Osteoblast (primary cell): ENCODE measurements at regions not wholly inside any gene's neighbourhood (a gene's known extent, or its start where the extent isn't known, plus 50 kb on each side); places are given as distances from the start of the nearest gene placed in this dataset.

ENCODE experiments used
- DNase-seq: peaks from one replicate; pipeline ENCODE4 v3.0.0; 2011; ENCODE audit warnings: low spot score, mixed read lengths; ENCODE audit not compliant: insufficient read length; ENCODE audit errors: missing footprints
- H2AFZ ChIP-seq: 2 replicates; pipeline ENCODE4 v1.6.0; 2011; ENCODE audit warnings: mild to moderate bottlenecking, low read length
- H3K27ac ChIP-seq: 2 replicates; pipeline ENCODE4 v1.5.1; 2011; ENCODE audit warnings: mild to moderate bottlenecking, low read depth, low read length, moderate library complexity
- H3K27me3 ChIP-seq: 2 replicates; pipeline ENCODE4 v1.6.0; 2012; ENCODE audit warnings: mild to moderate bottlenecking, control low read depth, inconsistent platforms, low read length, moderate library complexity; ENCODE audit not compliant: insufficient read depth
- H3K36me3 ChIP-seq: 2 replicates; pipeline ENCODE4 v1.5.1; 2011; ENCODE audit warnings: mild to moderate bottlenecking, low read length, control low read depth, moderate library complexity; ENCODE audit not compliant: insufficient read depth
- H3K4me1 ChIP-seq: 2 replicates; pipeline ENCODE4 v1.5.1; 2011; ENCODE audit warnings: mild to moderate bottlenecking, low read length, control low read depth, moderate library complexity; ENCODE audit not compliant: insufficient read depth
- H3K4me2 ChIP-seq: 2 replicates; pipeline ENCODE4 v1.6.0; 2011; ENCODE audit warnings: mild to moderate bottlenecking, low read length; ENCODE audit not compliant: insufficient read depth
- H3K4me3 ChIP-seq: fragments of 200-600 bp; sonication (generic); 3 replicates; pipeline ENCODE4 v1.5.1; 2012; ENCODE audit warnings: mild to moderate bottlenecking, low read length, inconsistent platforms; ENCODE audit not compliant: insufficient read depth
- H3K79me2 ChIP-seq: 2 replicates; pipeline ENCODE4 v1.6.0; 2012; ENCODE audit warnings: mild to moderate bottlenecking, low read length, control low read depth, inconsistent platforms; ENCODE audit not compliant: insufficient read depth
- H3K9me3 ChIP-seq: 2 replicates; pipeline ENCODE4 v1.5.1; 2011; ENCODE audit warnings: low read depth, low read length, control low read depth
- H4K20me1 ChIP-seq: 2 replicates; pipeline ENCODE4 v1.6.0; 2012; ENCODE audit warnings: mild to moderate bottlenecking, low read length, control low read depth; ENCODE audit not compliant: insufficient read depth
- TF ChIP-seq, protein P1 (sequence below): IDR thresholded peaks from 2 replicates; pipeline ENCODE4 v1.5.1; 2011; ENCODE audit warnings: mild to moderate bottlenecking, low read depth, low read length, moderate library complexity; ENCODE audit errors: extremely low read depth

DNA sequence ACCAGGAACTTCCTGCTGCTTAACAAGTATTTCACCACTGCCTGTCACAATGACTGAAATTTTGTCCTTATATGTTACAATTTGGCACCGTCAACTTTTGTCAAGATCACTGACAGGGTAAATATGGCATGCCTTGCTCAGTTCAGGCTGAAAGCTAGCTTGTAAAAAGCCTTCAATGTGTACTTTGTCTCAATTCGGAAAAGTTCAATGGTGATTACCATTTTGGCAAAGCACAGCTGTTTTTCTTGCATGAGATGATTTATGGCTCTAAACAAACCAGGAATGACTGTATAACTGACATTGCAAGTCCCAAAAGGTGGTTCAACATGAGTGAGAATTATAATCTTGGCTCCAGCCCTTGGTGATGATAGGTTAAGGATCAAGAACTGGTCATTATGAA is 1255.2 kb downstream of the CNTNAP5 start:
- no peak overlapping the region for H3K4me2 ChIP-seq
- H3K4me1 ChIP-seq, result no peaks in the 10 kb centered on the region
- no peak for DNase-seq
- no peak overlapping the region for H2AFZ ChIP-seq
- TF ChIP-seq, protein P1, sequence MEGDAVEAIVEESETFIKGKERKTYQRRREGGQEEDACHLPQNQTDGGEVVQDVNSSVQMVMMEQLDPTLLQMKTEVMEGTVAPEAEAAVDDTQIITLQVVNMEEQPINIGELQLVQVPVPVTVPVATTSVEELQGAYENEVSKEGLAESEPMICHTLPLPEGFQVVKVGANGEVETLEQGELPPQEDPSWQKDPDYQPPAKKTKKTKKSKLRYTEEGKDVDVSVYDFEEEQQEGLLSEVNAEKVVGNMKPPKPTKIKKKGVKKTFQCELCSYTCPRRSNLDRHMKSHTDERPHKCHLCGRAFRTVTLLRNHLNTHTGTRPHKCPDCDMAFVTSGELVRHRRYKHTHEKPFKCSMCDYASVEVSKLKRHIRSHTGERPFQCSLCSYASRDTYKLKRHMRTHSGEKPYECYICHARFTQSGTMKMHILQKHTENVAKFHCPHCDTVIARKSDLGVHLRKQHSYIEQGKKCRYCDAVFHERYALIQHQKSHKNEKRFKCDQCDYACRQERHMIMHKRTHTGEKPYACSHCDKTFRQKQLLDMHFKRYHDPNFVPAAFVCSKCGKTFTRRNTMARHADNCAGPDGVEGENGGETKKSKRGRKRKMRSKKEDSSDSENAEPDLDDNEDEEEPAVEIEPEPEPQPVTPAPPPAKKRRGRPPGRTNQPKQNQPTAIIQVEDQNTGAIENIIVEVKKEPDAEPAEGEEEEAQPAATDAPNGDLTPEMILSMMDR, result no peak
- no peak overlapping the region for H3K4me3 ChIP-seq
- no peaks in the 10 kb centered on the region for H3K79me2 ChIP-seq
- no peaks in the 10 kb centered on the region for H3K9me3 ChIP-seq
- H4K20me1 ChIP-seq, result no peaks in the 10 kb centered on the region
- H3K36me3 ChIP-seq, result no peaks in the 10 kb centered on the region
- H3K27ac ChIP-seq, result no peak overlapping the region
- no peaks in the 10 kb centered on the region for H3K27me3 ChIP-seq

DNA sequence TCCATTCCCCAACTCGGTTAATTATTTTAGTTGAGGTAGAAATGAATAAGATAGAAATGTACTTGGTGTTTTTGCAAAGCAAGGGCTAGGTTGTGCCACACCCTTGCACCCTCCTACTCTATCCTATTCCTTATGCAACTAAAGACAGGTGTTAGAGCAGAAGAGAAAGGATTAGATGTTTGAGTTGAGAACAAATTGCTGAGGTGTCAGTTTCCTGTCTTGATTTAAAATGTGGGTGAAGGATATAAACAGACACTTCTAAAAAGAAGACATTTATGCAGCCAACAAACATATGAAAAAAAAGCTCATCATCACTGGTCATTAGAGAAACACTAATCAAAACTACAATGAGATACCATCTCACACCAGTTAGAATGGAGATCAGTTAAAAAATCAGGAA is 1256.2 kb downstream of the CNTNAP5 start:
- Histone ChIP-seq H3K4me3 (no peak overlapping the region), H4K20me1 (no peaks in the 10 kb centered on the region), H3K9me3 (no peaks in the 10 kb centered on the region), H3K27ac (no peak overlapping the region), H3K4me2 (no peak overlapping the region), H3K79me2 (no peaks in the 10 kb centered on the region), H2AFZ (no peak overlapping the region), H3K27me3 (no peaks in the 10 kb centered on the region), H3K4me1 (no peaks in the 10 kb centered on the region), H3K36me3 (no peaks in the 10 kb centered on the region)
- DNase-seq, result no peak
- TF ChIP-seq, protein P1, result no peak

DNA sequence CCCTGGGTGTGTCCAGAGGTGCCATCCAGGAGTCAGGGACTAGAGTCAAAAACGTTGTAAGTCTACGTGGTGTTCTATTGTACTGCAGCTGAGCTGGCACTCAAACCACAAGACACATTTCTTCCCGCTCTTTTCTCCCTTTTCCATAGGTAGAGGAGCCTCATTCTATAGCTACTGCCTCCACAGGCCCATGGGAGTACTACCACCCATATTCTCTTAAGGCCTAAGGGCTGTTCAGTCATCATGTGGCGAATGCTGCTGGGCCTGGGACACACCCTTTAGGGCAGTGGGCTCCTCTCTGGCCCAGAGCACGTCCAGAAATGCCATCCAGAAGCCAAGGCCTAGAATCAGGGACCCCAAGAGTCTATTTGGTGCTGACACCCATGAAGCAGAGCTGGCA is 1271.7 kb downstream of the CNTNAP5 start:
- Histone ChIP-seq H3K27ac (no peak overlapping the region), H3K27me3 (no peaks in the 10 kb centered on the region), H3K4me1 (no peaks in the 10 kb centered on the region), H4K20me1 (no peaks in the 10 kb centered on the region), H3K79me2 (no peaks in the 10 kb centered on the region), H3K4me3 (no peak overlapping the region), H3K4me2 (no peak overlapping the region), H3K36me3 (no peaks in the 10 kb centered on the region), H2AFZ (no peak overlapping the region), H3K9me3 (no peaks in the 10 kb centered on the region)
- TF ChIP-seq, protein P1, result no peak
- no peak for DNase-seq

DNA sequence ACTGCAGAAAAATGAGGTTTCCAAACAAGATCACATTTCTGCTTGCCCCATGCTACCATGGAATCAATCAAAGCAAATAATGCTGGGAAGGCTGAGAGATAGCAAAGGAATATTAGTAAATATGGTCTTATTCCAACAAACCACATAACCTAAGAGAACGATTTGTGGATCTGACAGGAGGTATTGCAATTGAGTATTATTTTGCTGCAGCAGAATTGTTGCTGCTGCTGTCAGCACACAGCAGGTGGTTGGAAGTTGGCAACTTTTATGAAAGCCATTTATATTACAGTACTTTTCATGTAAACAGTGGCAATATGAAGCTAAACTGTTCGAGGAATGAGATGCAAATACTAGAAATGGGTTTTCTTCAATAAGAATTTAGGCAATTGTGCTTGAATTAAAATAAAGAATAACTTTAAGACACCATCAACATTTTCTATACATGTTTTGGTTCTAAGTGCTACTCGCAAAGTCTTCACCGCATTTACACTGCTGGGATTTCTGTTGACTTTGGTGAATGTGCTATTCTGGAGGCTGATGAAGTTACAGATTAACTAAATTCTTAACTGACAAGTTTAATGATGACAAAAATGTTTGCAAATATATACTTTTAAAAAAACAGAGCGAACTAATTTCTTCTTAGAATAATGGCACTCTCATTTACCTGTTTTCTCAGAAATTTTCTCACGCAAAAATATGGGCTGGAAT is 1285.7 kb downstream of the CNTNAP5 start:
- Histone ChIP-seq H4K20me1 (no peaks in the 10 kb centered on the region), H3K27me3 (no peaks in the 10 kb centered on the region), H3K9me3 (no peaks in the 10 kb centered on the region), H3K4me3 (no peak overlapping the region), H2AFZ (no peak overlapping the region), H3K27ac (no peak overlapping the region), H3K4me1 (no peaks in the 10 kb centered on the region), H3K36me3 (no peaks in the 10 kb centered on the region), H3K4me2 (no peak overlapping the region), H3K79me2 (no peaks in the 10 kb centered on the region)
- DNase-seq, result no peak
- TF ChIP-seq, protein P1, result no peak
